GM08714 (cell line): ENCODE measurements at regions not wholly inside any gene's neighbourhood (a gene's known extent, or its start where the extent isn't known, plus 50 kb on each side); places are given as distances from the start of the nearest gene placed in this dataset.

Experiments used
- H3K4me3 ChIP-seq: fragments of 200-500 bp; sonication (Bioruptor generic); 2 replicates; pipeline ENCODE4 v1.5.1; 2014; ENCODE audit warnings: mild to moderate bottlenecking, low read length, inconsistent platforms
- ZNF274 ChIP-seq: IDR thresholded peaks from 2 replicates; pipeline ENCODE4 v1.6.1; 2012; ENCODE audit warnings: mild to moderate bottlenecking, low read depth, low read length

DNA sequence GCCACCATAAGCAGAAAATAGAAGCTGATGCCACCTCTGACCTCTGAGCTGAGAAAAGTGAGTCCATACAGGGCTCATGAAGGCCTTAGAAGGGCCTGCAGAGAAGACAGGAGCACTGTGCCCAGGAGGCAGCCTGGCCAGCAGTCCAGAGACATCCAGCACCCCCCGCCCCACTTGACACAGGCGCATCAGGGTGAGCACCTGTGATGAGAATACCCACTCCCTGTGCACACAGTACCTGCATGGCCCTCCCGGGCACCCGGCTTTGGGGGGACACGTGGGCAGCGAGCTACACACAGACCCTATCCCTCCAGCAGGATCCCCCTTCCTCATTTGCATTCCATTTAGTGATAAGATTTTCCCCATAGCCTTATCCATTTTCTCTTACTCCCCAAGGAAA lies 63.6 kb upstream of the NSMCE3 start:
- TF ChIP-seq ZNF274, result no peak
- no peak overlapping the region for H3K4me3 ChIP-seq

DNA sequence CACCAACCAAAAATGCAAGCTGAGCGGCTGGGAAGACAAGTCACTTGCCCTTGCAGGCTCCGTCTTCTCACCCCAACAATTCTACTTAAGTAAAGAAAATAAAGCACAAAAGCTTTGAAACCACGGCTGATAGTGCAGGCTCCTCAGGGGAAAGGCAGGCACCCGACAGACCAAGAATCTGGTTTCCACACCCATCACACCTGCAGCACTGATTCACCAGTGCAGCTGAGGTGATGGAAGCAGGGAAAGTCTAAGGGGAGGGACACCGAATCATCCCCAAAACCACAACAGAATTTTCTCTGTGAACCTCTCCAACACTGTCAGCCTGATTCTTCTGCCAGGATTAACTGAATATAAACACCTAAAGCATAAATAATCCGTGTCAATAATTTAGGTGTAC lies 62.0 kb upstream of the NSMCE3 start:
- no peak for TF ChIP-seq ZNF274
- H3K4me3 ChIP-seq, result no peak overlapping the region

DNA sequence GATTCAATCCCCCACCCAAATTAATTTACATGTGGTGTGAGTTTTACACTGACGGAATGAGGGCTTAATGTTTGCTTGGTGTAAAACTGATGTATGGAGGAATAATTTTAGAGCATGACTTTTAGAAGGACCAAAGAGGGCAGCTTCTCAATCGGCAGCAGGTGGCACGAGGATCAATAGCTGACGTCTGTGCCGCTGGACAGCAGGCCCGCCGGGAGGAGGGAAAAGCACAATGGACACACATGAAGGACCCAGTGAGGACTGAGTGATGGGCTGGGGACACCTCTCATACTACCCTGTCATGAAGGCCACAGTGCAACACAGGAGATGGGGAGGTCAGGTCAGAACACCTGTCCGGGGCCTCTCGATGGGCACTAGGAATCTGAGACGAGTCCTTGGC lies 61.4 kb upstream of the NSMCE3 start:
- H3K4me3 ChIP-seq, result no peak overlapping the region
- TF ChIP-seq ZNF274, result no peak

DNA sequence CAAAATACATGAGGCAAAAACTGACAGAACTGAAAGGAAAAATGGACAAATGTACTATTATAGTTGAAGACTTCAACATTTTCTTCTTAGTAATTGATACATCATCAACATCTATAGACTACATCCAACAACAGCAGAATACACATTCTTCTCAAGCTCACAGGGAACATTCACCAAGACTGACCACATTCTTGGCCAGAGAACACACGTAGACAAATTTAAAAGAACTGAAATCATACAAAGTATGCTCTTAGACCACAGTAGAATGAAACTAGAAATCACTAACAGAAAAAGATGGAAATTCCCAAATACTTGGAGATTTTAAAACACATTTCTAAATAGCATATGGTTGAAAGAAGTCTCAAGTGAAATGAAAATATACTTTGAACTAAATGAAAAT lies 55.1 kb upstream of the NSMCE3 start:
- no peak for TF ChIP-seq ZNF274
- H3K4me3 ChIP-seq, result no peak overlapping the region

DNA sequence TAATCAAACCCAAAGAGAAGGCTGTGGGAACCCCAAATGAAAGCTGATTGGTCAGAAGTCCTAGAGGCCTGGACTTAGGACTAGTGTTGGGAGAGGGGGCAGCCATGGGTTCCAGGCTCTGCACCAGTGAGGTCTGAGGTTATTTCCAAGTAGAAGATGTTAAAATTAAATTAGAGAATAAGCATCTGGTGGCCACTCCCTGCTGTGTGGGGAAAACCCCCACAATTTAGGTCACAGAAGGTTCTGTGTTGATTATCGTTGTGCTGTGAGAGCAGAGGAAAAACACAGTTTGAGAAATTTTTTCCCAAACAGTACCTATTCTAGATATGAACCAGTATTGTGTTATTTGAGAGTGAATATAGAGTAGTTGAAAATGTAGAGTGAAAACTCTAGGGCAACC lies 53.9 kb upstream of the NSMCE3 start:
- H3K4me3 ChIP-seq, result no peak overlapping the region
- no peak for TF ChIP-seq ZNF274

- H3K4me3 ChIP-seq, result no peak overlapping the region
- no peak for TF ChIP-seq ZNF274
These were observed 52.8 kb upstream of the NSMCE3 start for GRCh38 chr15:29322415-29322814.

- TF ChIP-seq ZNF274, result no peak
- H3K4me3 ChIP-seq, result no peak overlapping the region
These were observed 50.8 kb upstream of the NSMCE3 start for GRCh38 chr15:29320420-29320819.

DNA sequence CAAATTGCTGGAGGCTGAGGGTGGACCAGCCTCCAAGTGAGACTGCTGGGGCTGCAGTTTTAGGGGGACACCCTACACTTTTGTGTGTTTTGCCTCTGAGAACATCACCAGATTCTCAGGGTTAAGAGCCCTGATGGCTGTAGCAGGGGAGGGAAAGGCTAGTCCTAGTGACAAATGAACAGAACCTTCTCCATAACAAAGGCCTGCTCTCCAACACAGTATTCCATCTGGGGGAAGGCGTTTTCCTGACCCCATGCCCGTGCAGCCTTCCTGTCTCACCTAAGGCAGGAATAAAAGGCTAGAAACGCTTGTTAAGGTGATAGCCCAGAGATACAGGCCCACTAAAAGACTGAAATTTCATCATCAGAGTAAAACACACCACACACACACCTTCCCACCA lies 50.2 kb upstream of the NSMCE3 start:
- H3K4me3 ChIP-seq, result no peak overlapping the region
- no peak for TF ChIP-seq ZNF274
